Ascending aorta (tissue), 2 donors: ENCODE measurements at regions not wholly inside any gene's neighbourhood (a gene's known extent, or its start where the extent isn't known, plus 50 kb on each side); places are given as distances from the start of the nearest gene placed in this dataset.

Source experiments
- DNase-seq, 2 donors: peaks; one replicate each; pipeline ENCODE4 v3.0.0-alpha.2; 2019; ENCODE audit warnings: low spot score in 2 of 2
- H3K27ac ChIP-seq, 2 donors: fragments of 200-600 bp; sonication (generic); one replicate each; pipeline ENCODE4 v1.5.1; 2016 to 2017; ENCODE audit warnings: mild to moderate bottlenecking in 1 of 2
- H3K27me3 ChIP-seq: fragments of 200-600 bp; sonication (generic); one replicate; pipeline ENCODE4 v1.5.1; 2017
- H3K36me3 ChIP-seq, 2 donors: fragments of 200-600 bp; sonication (generic); one replicate each; pipeline ENCODE4 v1.5.1; 2016
- H3K4me1 ChIP-seq, 2 donors: fragments of 200-600 bp; sonication (generic); one replicate each; pipeline ENCODE4 v1.5.1; 2016 to 2017; ENCODE audit warnings: mild to moderate bottlenecking in 1 of 2
- H3K4me3 ChIP-seq, 2 donors: fragments of 200-600 bp; sonication (generic); one replicate each; pipeline ENCODE4 v1.5.1; 2016 to 2017; ENCODE audit warnings: mild to moderate bottlenecking in 1 of 2
- H3K9me3 ChIP-seq, 2 donors: fragments of 200-600 bp; sonication (generic); one replicate each; pipeline ENCODE4 v1.5.1; 2016
- intact Hi-C: fragments of 100-400 bp; cut with DNase I; formaldehyde crosslinking; loops from one replicate; pipeline ENCODE4 v1.15.1; 2023
- TF ChIP-seq, protein P1 (sequence below), 3 experiments: fragments of 200-600 bp in 2 of 3; fragments of 450-650 bp in 1 of 3; sonication (generic) in 2 of 3; IDR thresholded peaks; one replicate each; pipeline ENCODE4 v1.5.1; 2016 to 2019; ENCODE audit warnings: antibody characterized with exemption in 3 of 3, mild to moderate bottlenecking in 1 of 3, moderate library complexity in 1 of 3

DNA sequence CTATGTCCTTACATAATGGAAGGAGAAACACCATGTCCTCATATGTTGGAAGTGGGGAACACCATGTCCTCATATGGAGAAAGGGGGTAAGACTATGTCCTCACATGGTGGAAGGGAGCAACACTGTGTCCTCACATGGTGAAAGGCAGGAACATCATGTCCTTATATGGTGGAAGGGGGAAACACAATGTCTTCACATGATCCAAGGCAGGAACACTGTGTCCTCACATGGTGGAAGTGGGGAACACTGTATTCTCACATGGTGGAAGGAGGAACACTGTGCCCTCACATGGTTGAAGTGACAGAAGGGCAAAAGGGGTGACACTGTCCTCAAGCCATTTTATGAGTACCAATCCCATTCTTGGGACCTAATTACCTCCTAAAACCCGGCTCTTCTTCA is 146.3 kb upstream of the ETV3 start:
- Histone ChIP-seq H3K27ac (no peak overlapping the region), H3K4me3 (no peak overlapping the region), H3K36me3 (no peaks in the 10 kb centered on the region), H3K9me3 (no peaks in the 10 kb centered on the region), H3K27me3 (no peaks in the 10 kb centered on the region), H3K4me1 (no peaks in the 10 kb centered on the region)
- TF ChIP-seq, protein P1, sequence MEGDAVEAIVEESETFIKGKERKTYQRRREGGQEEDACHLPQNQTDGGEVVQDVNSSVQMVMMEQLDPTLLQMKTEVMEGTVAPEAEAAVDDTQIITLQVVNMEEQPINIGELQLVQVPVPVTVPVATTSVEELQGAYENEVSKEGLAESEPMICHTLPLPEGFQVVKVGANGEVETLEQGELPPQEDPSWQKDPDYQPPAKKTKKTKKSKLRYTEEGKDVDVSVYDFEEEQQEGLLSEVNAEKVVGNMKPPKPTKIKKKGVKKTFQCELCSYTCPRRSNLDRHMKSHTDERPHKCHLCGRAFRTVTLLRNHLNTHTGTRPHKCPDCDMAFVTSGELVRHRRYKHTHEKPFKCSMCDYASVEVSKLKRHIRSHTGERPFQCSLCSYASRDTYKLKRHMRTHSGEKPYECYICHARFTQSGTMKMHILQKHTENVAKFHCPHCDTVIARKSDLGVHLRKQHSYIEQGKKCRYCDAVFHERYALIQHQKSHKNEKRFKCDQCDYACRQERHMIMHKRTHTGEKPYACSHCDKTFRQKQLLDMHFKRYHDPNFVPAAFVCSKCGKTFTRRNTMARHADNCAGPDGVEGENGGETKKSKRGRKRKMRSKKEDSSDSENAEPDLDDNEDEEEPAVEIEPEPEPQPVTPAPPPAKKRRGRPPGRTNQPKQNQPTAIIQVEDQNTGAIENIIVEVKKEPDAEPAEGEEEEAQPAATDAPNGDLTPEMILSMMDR (IDR thresholded peaks at IDR 0.05): no peak
- intact Hi-C loops: no loop called here
- no peak for DNase-seq

DNA sequence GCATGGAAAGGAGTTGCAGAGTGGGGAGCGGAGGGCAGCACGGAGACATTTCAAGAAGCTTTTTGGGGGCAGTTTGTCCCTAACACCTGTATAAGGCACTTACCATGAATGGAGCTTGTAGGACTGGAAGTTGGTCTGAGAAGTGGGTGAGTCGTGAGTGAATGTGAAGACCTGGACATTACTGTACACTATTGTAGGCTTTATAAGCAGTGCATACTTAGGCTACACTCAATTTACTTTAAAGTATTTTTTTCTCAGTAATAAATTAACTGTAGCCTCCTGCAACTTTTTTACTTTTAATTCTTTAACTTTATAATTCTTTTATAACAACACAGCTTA is 141.6 kb upstream of the ETV3 start:
- Histone ChIP-seq H3K27ac (no peak overlapping the region), H3K9me3 (no peaks in the 10 kb centered on the region), H3K27me3 (no peaks in the 10 kb centered on the region), H3K36me3 (no peaks in the 10 kb centered on the region), H3K4me1 (no peaks in the 10 kb centered on the region), H3K4me3 (no peak overlapping the region)
- intact Hi-C loops: no loop called here
- DNase-seq: no peak
- TF ChIP-seq, protein P1 (IDR thresholded peaks at IDR 0.05): no peak

DNA sequence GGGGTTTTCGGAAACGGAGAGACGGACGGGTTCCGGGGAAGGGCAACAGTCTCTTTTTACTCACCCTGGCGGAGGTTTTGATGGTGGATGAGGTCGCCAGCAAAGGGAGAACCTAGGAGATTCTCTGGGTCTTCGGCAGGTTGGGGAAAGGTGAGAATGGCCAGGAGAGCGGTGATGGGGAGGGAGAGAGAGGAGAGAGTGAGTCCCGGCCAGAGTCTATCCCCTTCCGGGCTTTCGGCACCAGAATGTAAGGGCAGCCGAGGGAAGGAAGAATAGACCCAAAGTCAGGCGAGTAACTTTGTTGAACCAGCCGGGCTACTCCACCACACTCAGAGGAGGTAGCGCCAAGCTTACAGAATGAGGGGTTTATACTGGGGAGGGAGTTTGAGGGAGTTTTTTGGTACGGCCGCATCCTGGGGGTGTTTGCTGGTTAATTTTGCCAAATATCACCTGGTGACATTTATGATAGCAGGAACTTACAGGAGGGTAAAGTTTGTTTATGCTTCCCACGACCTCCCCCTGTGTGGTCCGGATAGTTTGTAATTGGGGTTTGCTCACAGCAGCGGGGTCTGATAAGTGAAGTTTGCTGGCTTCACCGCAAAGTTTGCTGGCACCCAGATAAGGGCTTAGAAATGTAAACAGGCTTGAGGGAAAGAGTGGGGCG is 141.1 kb upstream of the ETV3 start:
- no peak overlapping the region for H3K4me3 ChIP-seq
- H3K27ac ChIP-seq: no peak overlapping the region
- no peaks in the 10 kb centered on the region for H3K9me3 ChIP-seq
- no peaks in the 10 kb centered on the region for H3K36me3 ChIP-seq
- no peak for DNase-seq
- intact Hi-C loops: no loop called here
- TF ChIP-seq, protein P1 (IDR thresholded peaks at IDR 0.05): no peak
- no peaks in the 10 kb centered on the region for H3K27me3 ChIP-seq
- H3K4me1 ChIP-seq: no peaks in the 10 kb centered on the region

DNA sequence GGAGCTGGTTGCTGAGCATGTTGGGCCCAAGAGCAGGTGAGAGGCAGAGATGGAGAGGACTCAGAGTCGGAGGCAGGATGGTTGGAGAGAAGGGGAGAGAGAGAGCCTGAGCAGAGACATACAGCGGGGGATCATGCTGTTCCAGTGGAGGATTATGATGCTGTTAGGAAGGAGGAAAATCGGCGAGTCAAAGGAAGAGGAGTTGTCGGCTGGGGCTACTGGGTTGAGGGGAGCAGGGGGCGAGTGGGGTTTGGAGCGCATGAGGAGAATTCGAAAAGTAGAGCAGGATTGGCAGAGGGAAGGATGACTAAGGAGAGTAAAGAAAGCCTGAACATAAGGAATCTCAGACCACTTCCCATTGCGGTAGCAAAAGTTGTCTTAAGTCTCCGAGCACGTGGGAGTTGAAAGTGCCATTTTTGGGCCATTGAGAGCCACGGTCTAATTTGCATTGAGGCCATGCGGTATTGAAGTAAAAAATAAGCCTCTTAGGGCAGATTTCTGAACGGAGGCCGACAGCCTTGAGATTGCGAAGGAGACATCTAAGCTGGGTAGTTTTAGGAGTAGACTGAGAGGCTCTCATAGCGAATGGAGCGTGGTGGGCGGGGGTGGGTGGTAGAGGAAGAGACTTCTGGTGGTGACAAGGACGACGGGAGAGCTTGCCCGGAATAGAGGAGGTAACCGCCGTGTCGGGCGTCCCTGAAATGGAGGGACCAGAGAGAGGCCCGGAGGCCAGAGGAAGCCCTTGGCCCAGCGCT is 140.4 kb upstream of the ETV3 start:
- H3K27ac ChIP-seq: no peak overlapping the region
- H3K4me1 ChIP-seq: no peaks in the 10 kb centered on the region
- no peak overlapping the region for H3K4me3 ChIP-seq
- no peaks in the 10 kb centered on the region for H3K36me3 ChIP-seq
- intact Hi-C loops: no loop called here
- DNase-seq: no peak
- TF ChIP-seq, protein P1 (IDR thresholded peaks at IDR 0.05): no peak
- H3K9me3 ChIP-seq: no peaks in the 10 kb centered on the region
- H3K27me3 ChIP-seq: no peaks in the 10 kb centered on the region

DNA sequence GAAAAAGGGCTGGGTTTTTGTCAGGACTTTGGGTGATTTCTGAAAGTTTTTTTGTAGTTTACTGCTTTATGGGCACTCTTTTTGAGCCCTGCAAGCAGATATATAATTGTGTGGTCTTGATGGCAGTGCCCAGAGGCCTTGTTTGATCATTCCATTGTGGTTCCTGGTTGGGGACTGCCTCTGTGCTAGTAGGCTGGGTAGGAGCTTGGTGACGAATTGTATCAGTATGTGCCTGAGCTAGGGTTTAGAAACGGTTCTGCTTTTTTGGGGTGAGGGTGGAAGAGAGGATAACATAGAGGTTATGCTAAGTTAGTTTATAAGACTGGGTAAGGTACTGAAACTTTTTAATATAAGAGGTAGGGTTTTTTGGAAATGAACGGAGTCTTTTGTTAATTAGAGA is 139.7 kb upstream of the ETV3 start:
- H3K27ac ChIP-seq: no peak overlapping the region
- no peak for DNase-seq
- intact Hi-C loops: no loop called here
- H3K9me3 ChIP-seq: no peaks in the 10 kb centered on the region
- TF ChIP-seq, protein P1 (IDR thresholded peaks at IDR 0.05): no peak
- H3K4me1 ChIP-seq: no peaks in the 10 kb centered on the region
- no peaks in the 10 kb centered on the region for H3K36me3 ChIP-seq
- H3K4me3 ChIP-seq: no peak overlapping the region
- no peaks in the 10 kb centered on the region for H3K27me3 ChIP-seq
